NCI-H774 (cell line): ENCODE measurements at regions not wholly inside any gene's neighbourhood (a gene's known extent, or its start where the extent isn't known, plus 50 kb on each side); places are given as distances from the start of the nearest gene placed in this dataset.

Source experiments
- DNase-seq: peaks from one replicate; lab custom pipeline; 2025; lab: John Stamatoyannopoulos, UW

DNA sequence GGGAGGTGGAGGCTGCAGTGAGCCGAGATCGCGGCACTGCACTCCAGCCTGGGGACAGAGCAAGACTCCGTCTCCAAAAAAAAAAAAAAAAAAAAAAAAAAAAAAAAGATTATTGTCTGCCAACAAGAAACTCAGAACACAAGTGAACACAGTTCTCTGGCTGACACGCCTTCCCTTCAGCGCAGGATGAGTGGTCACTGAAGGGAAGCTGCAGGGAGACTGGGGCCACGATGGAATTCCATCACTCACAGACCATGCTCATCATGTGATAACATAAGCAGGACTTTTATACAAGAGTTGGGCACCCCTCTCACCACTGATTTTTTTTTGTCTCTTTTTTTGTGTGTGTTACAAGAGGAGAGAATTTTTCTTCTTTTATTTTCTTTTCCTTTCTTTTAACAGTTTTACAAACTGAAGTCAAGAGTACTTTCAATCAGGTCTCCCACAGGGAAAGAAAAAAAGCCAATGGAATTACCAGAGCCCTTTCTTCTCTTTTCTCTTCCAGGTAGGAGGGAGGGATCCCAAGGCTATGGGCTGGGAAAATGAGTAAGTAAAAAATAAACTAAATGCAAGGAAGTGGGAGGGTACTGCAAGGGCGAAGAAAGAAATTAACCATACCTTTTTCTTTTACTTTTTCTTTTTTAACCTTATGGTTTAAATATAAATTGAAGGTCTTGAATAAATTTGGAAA, 435.6 kb downstream of the GPM6A start:
- DNase-seq, result no peak

DNA sequence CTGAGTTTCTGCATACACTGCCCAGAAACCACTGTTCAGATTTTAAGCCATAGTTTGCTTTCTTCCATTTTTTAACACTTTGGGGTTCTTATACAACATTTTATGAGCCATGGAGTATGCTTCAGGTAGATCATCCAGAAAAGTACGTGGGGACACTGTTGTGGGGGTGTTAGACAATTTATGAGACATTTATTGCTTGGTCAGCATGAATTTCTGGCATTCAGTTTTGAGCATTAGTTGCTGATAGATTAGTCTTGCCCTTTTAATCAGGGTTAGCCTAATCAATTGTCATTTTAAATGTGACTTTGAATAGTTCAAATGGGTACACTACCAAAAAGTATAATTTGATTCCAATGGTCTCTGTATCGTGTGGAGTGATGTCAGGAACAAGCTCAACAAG, 434.9 kb downstream of the GPM6A start:
- DNase-seq, result no peak

DNA sequence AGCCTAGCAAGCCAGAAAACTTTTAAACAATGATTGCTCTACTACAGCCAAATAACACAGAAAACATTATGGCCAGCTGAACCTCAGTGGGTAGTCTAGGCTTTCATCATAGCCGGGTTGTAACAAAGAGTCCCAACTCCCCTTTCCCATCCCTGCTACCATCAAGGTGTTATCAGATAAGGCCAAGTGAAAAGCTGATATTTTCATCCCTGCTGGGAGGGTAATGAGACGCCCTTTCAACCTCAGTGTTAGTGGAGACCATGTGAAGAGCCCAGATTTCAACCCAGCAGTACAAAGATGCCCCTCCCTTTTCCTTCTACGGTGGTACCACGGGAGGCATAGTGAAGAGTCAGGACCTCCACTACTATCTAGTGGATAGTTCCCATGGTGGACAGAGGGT, 433.7 kb downstream of the GPM6A start:
- no peak for DNase-seq

DNA sequence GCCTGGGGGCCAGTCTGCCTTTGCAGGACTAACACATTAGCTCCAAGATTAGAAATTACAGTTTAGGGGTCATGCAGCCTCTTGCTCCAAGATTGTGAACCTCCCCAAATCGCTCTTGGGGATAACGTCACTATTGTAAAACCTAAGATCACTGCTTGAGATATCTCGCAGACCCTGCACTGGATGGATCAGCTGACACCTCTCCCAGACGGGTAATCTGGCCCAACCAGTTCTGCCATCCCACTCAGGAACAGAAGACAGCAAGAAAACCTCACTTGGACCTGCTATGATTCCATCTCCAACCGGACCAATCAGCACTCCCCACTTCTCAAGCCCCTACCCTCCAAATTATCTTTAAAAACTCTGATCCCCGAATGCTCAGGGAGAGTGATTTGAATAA, 431.2 kb downstream of the GPM6A start:
- no peak for DNase-seq

DNA sequence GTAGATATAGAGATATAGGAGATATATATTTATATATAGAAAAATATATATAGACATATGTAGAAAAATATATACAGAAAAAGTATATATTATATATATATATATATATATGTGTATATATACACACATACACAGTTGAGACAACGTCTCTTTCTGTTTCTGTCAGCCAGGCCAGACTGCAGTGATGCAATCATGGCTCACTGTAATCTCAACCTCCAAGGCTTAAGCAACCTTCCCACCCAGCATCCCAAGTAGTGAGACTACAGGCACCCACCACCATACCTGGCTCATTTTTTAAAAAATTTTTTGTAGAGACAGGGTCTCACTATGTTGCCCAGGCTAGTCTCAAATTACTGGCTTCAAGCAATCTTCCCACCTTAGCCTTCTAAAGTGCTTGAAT, 426.3 kb downstream of the GPM6A start:
- DNase-seq, result no peak

DNA sequence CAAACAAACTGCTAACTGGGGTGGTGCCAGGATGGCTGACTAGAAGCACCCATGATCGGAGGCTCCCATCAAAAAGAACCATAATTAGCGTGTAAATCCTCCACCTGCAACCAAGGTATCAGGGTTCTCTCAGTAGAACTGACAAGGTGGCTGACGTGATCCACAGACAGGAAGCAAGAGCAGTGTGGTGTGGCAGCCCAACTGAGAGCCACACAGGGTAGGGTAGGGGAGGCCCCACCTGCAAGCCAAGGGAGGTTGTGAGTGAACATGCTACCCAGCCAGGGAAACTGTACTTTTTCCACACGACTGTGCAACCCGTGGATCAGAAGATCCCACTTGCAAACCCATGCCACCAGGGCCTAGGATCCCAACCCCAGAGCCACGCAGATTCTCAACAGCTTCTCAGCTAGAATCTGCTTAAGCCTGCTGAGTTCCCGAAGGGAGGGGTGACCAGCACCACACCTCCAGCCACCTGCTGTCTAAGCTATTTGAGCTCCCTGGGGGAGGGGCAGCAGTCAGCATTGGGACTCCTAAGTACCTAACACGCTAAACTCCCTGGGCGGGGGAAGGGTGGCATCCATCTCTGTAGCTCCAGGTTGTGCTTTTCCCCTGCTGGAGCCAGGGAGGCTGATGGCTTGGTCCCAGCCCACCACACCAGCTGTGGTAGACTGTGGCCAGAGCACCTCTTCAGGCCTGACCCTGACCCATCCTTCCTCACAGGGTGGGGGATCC, 425.1 kb downstream of the GPM6A start:
- DNase-seq, result no peak

DNA sequence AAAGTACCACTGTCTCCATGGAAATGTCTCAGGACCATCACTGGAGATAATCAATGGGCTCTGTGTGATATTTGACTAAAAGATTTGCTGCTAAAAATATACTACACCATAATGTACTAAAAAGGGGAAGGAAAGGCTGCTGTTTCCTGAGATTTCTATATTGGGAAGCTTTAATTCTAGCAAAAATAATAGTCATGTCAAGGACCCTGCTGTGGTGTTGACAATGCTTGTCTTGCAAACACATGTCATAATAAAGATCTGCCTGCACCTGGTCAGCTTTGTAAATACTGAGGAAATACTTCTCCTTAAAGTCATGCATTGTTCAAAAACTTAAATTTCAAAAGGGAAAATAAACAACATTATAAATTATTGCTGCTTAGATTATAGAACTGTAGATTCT, 417.9 kb downstream of the GPM6A start:
- no peak for DNase-seq

DNA sequence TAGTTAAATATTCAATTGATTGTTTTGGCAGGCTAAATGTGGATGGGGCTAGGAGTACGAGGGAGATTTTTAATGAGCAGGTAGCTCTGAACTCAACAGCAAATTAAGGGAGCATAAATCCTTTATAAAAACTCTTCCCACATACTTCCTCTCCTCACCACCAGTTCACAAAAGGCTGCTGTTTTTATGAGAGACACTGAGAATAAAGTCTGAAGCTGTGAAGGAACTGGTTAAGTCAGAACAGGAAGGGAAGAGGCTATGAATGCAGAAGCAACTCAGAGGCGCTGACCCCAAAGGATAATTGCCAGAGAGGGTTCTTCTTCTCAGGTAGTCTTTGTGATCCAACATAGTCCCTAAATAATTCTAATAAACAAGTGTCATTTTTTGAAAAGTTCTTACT, 406.1 kb downstream of the GPM6A start:
- no peak for DNase-seq

DNA sequence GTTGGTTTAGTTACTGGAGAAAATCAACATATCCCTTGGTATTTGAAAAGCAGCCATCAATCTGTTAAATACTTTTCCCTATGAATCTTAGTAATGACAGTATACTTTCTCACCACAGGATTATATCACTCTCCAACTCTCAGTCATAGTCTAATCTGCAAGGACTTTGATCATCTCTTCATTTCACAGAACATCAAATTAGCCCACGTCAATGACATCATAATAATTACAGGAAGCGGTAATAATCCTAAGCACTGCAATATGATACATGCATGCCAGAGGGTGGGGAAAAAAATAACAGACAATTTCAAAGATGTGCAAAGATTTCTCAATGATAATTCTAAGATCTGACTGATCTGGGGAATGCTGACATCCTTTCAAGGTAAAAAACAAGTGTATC, 404.1 kb downstream of the GPM6A start:
- DNase-seq, result no peak

DNA sequence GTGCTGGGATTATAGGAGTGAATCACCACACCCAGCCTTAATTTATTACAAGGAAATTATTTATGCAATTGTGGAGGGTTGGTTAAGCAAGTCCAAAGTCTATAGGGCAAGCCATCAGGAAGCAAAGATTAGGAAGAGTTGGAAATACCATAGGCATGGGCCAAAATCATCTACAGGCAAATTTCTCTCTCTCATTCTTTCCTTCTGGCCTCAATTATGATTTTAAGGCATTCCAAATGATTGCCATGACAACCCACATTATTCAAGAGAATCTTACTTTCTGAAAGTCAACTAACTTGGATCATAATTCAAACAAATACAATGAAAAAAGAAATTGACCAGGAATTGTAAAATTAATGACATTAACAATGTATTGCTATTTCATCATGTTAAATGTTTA, 400.8 kb downstream of the GPM6A start:
- no peak for DNase-seq

DNA sequence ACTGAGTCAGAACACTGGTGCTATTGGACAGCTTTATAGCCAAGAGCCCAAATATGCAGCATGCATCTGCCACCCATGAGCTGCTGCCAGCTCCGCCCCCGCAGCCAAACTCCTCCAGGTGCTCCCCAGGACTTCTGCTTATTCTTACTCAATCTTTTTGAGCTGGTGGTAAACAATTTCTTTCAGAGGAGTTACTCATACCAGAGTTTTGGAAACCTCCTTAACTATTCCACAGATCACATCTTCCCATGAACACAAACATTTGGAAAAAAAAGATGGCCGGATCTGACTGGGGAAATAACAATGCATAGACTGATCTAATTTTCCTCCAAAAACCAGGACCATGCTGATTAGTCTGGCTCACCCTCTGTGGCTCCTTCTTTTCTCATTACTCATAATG, 399.9 kb downstream of the GPM6A start:
- DNase-seq, result no peak

DNA sequence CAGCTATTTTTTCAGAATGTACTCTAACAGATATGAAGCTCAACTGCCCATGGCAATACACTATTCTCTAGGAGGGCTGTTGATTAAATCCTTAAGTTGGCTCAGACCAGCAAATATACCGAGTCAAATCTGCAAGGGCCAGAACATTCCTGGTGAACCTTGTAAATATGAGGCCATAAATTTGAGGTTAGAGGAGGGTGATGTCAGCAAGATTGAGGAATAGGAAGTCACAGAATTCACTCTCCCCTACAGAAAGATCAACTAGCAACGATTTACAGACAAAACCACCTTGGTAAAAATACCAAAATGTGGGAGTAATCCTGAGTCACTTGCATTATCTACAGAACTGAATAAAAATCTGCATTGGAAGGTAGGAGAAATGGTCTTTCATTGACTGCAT, 399.3 kb downstream of the GPM6A start:
- DNase-seq, result no peak

DNA sequence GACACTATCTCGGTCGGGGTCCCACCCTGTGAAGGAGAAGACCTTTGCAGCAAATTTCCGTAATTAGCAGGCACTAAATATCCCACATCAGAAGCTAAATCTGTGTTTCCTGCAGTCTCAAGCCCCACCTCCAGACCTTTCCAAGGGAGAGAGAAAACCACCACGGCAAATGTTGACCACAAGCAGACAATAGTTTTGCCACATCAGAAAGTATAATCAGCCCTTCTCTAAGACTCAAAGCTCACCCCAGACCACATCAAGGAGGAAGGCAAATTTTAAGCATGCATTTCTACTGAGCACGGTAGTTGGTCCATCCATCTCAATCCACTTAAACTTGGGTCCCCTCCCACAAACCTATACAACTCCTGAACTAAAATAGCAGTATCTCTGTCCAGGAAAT, 398.5 kb downstream of the GPM6A start:
- DNase-seq, result no peak

DNA sequence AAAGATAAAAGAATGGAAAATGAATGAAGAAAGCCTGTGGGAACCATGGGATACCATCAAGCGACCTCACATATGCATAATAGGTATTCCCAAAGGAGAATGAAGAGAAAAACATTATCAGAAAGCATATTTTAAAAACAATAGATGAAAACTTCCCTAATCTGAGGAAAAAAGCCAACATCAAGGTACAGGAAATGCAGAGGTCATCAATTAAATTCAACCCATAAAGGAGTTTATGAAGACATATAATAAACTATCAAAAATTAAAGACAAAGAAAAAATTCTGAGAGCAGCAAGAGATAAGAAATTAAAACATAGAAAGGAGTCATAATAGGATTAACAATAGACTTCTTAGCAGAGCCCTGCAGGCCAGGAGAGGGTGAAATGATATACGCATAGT, 397.5 kb downstream of the GPM6A start:
- DNase-seq, result no peak

DNA sequence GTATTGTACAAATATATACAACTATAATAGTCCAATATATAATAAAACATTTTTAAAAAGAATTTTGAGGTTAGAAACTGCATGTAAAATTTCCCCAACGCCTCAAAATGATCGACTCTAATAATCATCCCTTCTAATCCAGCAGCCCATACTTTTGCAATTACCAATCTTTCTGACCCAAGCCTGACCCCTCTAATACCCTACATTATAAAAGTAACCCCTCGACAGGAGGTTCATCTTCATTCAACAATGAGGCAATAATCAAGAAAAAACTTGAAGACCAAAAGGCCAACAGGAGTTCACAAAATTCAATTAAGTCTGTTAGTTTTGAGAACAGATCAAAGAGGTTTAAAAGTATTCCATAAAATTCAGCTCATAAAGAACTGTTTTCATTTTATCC, 393.5 kb downstream of the GPM6A start:
- DNase-seq, result no peak

DNA sequence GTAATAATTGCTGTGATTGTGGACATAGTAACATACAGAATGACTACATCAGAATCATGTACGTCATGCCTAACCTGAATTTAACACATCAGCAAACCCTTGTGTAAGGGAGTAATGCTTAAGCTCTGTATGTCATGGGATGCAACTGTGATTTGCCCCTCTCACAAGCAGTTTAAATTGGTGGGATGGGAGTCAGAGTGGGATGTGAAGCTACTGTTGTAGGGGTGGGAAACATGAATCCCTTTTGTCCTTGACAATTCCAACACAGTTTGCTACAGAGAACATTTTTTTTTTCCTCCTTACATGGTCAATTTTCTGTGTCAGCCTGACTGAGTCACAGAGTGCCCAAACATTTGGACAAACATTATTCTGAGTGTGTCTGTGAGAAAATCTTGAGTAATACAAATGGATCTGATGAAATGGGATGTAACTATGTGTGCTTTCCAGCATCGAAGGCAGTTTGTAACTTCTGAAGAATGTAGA, 392.8 kb downstream of the GPM6A start:
- DNase-seq, result no peak

DNA sequence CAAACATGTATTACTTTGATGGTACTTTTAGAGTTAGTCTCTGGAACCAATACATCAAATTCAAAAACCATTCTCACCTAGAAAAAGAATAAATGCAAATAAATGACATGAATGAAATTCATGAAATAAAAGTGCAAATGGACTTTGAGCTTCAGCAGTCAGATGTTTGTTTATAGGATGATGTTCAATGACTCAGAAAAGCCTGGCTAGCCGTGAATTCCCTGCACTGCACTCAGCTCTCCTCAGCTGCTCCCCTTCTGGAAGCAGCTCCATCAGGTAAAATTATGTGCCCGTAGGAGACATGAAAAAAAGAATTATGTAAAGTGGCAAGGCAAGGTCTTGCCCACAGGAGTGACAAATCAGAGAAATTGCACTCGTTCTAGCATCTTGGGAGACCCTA, 390.6 kb downstream of the GPM6A start:
- no peak for DNase-seq

DNA sequence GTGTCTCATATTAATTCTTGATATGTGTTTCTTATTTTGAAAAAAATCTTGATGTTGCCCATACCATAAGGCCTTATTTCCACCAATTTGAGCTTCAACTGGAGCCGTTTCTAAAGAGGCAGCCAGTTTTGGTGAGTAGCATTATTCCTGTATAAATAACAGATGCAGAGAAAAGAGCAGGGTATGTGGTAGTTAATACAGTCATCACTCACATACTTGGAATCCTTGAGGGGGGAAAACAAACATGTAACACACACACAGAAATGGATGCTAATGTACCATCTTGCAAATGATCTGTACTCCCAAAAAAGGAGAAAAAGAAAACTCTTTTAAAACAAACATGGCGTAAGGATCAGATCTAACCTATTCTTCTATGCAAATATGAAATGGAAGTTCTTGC, 389.7 kb downstream of the GPM6A start:
- no peak for DNase-seq

DNA sequence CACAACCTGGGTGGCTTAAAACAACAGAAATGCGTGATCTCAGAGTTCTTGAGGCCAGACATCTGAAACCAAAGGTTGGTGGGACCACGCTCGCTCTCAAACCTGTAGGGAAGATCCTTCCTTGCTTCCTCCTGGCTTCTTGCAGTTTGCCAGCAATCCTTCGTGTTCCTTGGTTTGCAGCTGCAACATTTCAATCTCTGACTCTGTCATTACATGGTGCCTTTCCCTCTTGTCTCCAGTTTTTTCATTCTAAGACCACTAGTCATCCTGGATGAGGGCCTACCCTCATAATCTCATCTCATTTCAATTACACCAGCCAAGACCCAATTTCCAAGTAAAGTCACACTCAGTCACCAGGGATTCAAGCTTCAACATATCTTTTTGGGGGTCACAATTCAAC, 388.0 kb downstream of the GPM6A start:
- DNase-seq, result no peak

DNA sequence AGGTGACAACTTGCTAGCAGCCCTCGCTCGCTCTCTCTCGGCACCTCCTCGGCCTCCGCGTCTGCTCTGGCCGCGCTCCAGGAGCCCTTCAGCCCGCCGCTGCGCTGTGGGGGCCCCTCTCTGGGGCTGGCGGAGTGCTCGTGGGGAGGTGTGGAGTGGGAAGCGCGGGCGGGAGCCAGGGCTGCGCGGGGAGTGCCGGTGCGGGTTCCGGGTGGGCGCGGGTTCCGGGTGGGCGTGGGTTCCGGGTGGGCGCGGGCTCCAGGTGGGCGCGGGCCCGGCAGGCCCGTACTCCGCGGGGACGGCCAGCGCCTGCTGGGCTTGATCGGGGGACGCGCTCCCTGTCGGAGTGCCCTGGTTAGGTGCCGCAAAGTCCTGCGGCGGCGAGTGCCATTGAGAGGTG, 384.3 kb downstream of the GPM6A start:
- DNase-seq, result no peak

DNA sequence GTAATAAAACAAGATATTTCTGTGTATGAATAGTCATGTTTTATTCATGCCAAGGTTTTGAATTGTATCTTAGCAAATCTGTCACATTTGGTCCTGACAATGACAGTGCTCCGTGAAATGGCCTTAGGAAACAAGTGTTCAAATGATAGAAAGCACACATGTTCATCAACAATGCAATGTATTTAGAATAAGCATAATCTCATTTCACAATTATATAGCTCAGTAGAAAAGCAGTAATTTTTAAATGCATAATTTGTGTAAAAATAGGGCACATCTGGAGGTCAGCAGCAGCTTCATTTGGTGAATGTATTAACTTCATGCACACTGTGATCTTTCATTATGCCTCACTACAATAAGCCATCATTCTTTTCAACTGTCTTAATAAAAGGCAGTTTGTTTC, 380.4 kb downstream of the GPM6A start:
- DNase-seq, result no peak

DNA sequence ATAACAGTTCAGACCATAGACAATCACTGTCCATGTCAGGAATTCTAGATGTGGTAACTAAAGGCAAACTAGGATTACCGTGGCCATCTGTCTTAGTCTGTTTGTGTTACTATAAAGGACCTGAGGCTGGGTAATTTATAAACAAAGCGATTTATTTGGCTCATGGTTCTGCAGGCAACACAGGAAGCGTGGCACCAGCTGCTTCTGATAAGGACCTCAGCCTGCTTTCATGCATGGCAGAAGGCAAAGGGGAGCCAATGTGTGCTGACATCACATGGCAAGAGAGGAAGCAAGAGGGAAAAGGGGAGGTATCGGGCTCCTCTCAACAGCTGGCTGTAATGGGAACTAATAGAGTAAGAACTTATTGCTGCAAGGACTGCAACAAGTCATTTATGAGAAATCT, 376.7 kb downstream of the GPM6A start:
- DNase-seq, result peak; percentile 79

DNA sequence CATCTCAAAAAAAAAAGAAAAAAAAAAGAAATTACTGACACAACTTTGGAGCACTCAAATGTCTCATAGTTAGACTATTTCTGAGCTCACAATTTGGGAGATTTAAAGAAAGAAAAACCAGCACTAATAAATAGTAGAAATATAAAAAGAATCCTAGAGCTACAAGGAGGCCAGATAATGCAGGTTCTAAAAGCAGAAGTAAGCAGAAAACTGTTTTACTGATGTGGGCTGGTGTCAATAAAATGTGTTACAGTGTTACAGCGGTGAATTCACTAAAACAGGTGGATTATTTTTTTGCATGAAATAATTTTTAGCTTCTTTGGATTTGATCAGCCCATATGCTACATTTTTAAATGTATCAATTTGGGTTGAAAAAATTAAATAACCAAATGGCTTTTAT, 375.9 kb downstream of the GPM6A start:
- DNase-seq, result no peak

DNA sequence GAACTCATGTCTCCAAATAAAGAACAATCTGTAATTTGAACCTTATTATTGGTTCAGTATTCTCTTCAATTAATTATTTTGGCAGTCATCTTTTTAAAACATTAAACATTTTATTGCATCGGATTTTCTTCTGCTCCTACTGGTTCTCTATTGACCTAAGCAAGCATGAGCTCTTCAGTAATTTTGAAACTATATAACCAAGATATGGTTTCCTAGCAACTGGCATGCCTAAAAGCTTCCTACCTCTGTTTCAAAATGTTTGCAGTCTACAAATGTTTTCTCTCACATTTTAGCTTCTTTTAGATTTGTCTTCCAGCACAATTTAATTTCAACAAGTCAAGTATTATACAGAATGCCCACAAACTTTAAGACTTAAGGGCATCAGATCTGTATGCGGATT, 371.3 kb downstream of the GPM6A start:
- DNase-seq, result no peak
